Stimulated activated CD8-positive, alpha-beta memory T cell treated with anti-CD3 and anti-CD28 coated beads, Interleukin-4, amount 100 ng/mL, for 4 hours (primary cell): ENCODE measurements at regions not wholly inside any gene's neighbourhood (a gene's known extent, or its start where the extent isn't known, plus 50 kb on each side); places are given as distances from the start of the nearest gene placed in this dataset.
"Not testable (repeated sequence)": the region's sequence is repeated elsewhere in the genome, so short reads cannot be mapped to it uniquely, and the experiment has no call there.

ENCODE experiments used
- DNase-seq, 2 donors: peaks; one replicate each; pipeline ENCODE4 v3.0.0-alpha.2; 2020; ENCODE audit warnings: low read depth in 2 of 2, low spot score in 1 of 2

DNA sequence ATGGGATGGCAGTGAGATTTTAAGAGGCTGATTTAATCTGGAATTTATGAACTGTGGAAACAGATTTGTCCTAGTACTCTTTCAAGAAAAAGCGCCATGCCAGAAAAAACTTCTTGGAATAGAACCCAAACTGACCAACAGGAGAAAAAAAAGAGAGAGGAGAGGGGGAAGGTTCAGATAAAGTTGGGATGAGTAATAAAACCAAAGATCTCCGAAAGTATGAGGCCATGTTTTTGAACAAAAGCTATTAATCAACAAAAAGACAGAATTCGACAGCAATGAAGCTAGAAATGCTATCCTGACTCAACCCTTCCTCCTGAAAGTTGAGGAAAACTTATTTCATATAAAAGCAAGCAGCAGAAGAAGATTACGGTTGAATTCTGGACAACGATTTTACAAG lies 135.5 kb downstream of the CEMIP2 start:
- no peak for DNase-seq

DNA sequence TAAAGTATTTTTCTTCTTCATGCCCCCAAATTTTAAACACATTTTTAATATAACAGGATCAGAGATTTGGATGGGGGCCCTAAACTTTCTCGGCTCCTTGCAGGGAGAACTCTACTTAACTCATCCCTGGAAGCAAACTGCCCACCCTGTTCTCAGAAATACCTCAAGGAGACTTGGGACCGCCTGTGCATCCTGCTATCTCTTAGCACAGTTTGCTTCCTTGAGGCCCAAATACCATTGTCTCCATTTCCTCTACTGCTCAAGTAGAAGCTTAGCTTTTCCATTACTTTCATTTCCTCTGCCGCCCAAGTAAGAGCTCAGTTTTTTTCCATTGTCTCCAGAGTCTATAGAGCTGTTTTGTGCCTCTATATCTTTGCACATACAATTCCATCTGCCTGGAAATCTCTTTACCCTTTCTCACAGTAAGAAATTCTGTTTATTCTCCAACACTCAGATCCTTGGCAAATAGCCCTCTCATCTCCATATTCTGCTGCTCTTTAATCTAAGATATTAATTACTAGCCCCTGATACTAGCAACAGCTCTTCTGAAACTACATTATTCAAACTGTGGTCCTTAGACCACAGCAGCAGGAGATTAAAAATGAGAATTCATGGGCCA lies 137.8 kb downstream of the CEMIP2 start:
- no peak for DNase-seq

GRCh38 chr9:71629578-71630215 lies 138.6 kb downstream of the CEMIP2 start:
- DNase-seq, result no peak

- no peak for DNase-seq
Observed at GRCh38 chr9:71628247-71628646, 140.1 kb downstream of the CEMIP2 start.

GRCh38 chr9:71627537-71627936 lies 140.8 kb downstream of the CEMIP2 start:
- no peak for DNase-seq

DNA sequence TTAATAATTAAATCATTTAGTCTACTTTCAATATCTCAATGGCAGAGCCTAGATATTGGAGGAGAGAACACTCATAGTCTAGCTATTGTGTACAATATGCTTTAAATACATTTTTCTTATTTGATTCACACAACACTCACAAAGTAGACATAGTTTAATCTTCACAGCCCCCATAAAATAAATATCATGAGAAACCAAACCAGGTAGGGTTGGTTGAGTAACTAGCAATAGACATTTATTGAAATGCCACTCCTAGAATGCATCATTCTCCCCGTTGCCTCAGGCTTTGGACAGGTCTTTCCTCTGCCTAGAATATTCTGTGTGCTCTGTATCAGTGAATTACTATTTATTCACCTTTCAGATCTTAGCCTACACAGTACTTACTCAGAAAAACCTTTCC lies 141.9 kb downstream of the CEMIP2 start:
- DNase-seq, result no peak

DNA sequence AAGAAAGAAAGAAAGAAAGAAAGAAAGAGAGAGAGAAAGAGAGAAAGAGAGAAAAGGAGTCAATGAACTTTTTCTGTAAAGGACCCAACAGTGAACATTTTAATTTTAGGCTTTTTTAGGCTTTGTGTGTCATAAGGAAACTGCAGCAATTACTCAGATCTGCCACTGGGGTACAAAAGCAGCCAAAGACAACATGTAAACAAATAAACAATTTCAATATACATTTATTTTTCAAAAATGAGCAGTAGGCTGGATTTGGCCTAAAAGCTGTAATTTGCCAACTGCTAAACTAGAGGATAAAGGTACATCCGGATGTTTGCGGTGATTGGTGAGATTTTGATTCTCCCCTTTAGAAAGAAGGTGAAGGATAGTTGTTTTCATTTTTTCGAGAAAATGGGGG lies 143.6 kb downstream of the CEMIP2 start:
- no peak for DNase-seq

GRCh38 chr9:71620746-71621145 lies 147.6 kb downstream of the CEMIP2 start:
- no peak for DNase-seq

- DNase-seq, result no peak
Observed at GRCh38 chr9:71620331-71620730, 148.0 kb downstream of the CEMIP2 start.

- no peak for DNase-seq
Observed at GRCh38 chr9:71619926-71620325, 148.4 kb downstream of the CEMIP2 start.

- DNase-seq, result no peak
Observed at GRCh38 chr9:71614409-71615010, 153.8 kb downstream of the CEMIP2 start.

GRCh38 chr9:71612889-71613288 lies 155.4 kb downstream of the CEMIP2 start:
- DNase-seq, result no peak

DNA sequence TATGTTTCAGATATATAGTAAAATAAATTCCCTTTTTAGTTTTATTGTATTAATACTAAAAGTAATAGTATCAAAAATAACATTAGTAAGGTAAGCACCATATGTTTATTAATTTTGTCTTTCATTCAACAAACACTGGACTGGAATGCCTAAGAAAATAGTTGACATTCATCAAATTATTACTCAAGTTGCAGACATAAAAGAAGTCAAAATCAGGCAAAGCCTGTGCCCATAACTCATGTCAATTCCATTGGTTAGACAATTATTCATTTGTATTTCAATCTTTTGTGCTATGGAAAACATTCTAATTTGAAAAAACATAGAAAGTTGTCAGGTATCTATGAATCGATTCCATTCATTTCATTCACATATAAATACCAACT lies 158.9 kb downstream of the CEMIP2 start:
- DNase-seq, result no peak

GRCh38 chr9:71608825-71609447 lies 159.4 kb downstream of the CEMIP2 start:
- no peak for DNase-seq

GRCh38 chr9:71608021-71608420 lies 160.3 kb downstream of the CEMIP2 start:
- no peak for DNase-seq

DNA sequence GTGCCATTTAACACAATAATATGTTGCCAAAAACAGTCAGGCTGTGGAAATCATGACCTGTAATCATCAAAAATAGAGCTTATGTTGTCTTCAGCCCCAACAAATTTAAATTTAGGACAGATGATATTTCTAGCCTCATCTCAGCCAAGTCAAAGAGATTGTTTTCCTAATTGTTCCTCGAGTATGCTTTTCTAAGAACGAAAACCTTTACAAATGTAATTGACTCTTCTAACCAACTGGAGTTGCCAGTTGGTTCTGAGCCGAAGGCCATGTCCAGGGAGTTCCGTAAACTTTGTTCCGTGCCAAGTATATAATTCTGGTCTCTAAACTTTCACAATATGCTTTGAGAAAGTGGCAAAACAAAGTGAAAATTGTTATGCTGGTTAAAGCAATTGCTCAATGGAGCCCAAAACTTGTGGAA lies 160.8 kb downstream of the CEMIP2 start:
- no peak for DNase-seq

GRCh38 chr9:71604197-71605063 lies 163.9 kb downstream of the CEMIP2 start:
- DNase-seq, result peak; percentile 59 to 70

DNA sequence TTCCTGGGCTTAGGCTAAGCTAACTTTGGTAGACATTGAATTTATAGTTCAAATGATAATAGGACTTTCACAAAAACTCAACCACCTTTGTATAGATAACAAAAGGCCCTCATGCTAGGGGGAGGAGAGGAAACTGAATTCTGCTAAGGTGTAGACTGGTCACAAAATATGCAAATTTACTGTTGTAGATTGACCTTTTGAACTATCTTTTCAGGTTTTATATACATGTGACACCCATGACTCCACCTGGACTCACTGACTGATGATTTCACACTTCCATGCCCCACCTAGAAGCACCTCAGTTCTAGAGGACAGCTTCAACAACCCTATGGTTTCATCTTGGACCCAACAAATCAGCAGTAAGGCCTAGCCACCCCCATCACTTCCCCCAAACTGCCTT lies 165.7 kb downstream of the CEMIP2 start:
- no peak for DNase-seq

DNA sequence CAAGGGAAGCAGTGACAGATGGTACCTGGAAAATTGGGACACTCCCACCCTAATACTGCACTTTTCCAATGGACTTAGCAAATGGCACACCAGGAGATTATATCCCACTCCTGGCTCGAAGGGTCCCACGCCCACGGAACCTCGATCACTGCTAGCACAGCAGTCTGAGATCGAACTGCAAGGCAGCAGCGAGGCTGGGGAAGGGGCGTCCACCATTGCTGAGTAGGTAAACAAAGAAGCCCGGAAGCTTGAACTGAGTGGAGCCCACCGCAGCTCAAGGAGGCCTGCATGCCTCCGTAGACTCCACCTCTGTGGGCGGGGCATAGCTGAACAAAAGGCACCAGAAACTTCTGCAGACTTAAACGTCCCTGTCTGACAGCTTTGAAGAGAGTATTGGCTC lies 172.6 kb downstream of the CEMIP2 start:
- not testable (repeated sequence) for DNase-seq

DNA sequence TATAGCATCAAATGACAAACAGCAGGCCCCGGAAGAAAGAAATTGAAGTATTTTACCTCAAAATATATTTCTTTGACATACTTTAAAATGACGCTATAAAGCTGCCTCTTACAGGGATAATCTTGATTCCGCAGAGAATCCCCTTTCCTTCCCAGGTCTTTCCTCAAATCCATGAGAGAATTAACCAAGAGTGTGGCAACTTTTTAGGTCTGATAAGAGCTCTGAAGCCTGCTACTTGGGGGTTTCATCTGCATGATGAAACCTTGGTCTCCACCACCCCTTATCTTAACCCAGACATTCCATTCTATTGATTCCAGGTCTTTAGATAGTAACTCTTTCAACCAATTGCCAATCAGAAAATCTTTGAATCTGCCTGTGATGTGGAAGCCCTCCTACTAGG lies 173.8 kb downstream of the CEMIP2 start:
- no peak for DNase-seq

DNA sequence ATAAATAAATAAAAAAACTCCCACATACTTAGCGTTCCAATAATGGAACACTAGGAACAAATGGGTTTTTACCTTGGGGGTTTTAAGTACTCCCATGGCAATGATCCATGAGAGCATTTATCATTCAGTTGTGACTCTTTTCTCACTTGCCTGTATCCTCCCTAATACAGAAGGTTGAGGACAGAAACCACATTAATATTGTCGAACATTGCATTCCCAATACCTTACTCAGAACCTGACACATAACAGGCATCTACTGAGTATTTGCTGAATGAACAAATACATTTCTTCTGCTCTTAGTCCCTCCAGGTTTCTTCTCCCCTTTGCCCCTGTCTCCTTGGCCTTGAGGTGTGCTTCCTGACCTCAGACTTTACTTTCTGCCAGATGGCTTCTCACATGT lies 175.9 kb downstream of the CEMIP2 start:
- no peak for DNase-seq
